ENCODE measurements at regions not wholly inside any gene's neighbourhood (a gene's known extent, or its start where the extent isn't known, plus 50 kb on each side); places are given as distances from the start of the nearest gene placed in this dataset.

DNA sequence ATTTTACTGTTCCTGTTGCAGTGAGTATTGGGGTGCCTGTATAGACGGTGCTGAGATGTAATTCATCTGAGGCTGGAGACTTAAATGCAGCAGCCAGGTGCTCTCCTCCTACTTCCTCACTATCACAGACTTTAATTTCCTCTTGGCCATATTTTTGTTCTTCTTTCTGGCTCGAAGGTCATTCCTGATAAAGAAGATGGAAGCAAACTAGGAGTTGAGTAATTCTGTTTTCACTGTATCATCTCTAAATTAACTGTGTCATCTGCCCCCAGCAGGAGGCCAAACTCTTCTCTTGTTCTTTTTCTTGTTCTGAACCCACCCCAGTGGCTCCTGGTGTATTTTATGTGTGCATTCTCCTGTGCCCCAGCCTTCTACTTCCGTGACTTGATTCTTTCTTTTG, 141.7 kb upstream of the ARHGAP5 start:
- no peak for DNase-seq
- no peak overlapping the region for H3K27ac Mint-ChIP-seq
- no peaks in the 10 kb centered on the region for H3K9me3 Mint-ChIP-seq
- no peaks in the 10 kb centered on the region for H3K36me3 Mint-ChIP-seq
- H3K4me3 Mint-ChIP-seq = no peak overlapping the region
- peaks cover 0 to 2% (median 2%) of the 10 kb centered on the region in 3 donors for H3K27me3 Mint-ChIP-seq (ENCODE audit: low read depth in 3 of 3)
- H3K4me1 Mint-ChIP-seq = no peaks in the 10 kb centered on the region

DNA sequence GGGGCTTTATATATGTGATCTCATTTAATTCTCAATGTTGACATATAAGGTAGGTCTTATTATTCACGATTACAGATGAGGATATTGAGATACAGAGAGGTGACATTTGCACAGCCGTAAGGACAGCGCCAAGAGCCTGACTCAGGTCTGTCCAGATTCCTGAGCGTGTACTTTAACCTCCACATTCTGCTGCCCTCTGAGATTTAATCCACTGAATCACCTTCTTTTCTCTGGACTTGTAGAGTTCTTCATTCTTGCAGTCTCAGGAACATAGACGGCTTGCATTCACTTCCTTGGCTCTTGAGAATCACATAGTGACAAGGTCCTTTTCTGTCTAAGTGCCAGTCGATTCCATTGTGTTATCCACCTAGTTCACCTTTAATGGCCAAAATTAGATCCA, 141.0 kb upstream of the ARHGAP5 start:
- Mint-ChIP-seq H3K4me1 (no peaks in the 10 kb centered on the region), H3K4me3 (no peak overlapping the region), H3K27me3 (ENCODE audit: low read depth in 3 of 3) (peaks cover 0 to 2% (median 2%) of the 10 kb centered on the region in 3 donors)

GRCh38 chr14:31937730-31938346, 139.3 kb upstream of the ARHGAP5 start:
- DNase-seq = no peak
- H3K4me3 Mint-ChIP-seq = no peak overlapping the region
- no peaks in the 10 kb centered on the region for H3K4me1 Mint-ChIP-seq
- H3K27ac Mint-ChIP-seq = no peak overlapping the region
- peaks cover 0 to 2% (median under 1%) of the 10 kb centered on the region in 3 donors for H3K27me3 Mint-ChIP-seq (ENCODE audit: low read depth in 3 of 3)
- H3K9me3 Mint-ChIP-seq = no peaks in the 10 kb centered on the region
- no peaks in the 10 kb centered on the region for H3K36me3 Mint-ChIP-seq

More for the DNA sequence above, 141.0 kb upstream of the ARHGAP5 start:
- H3K27ac Mint-ChIP-seq = no peak overlapping the region
- H3K9me3 Mint-ChIP-seq = no peaks in the 10 kb centered on the region
- H3K36me3 Mint-ChIP-seq = no peaks in the 10 kb centered on the region
- no peak for DNase-seq

GRCh38 chr14:31939934-31940333, 137.2 kb upstream of the ARHGAP5 start:
- DNase-seq = no peak
- Mint-ChIP-seq H3K27ac (no peak overlapping the region), H3K27me3 (ENCODE audit: low read depth in 3 of 3) (peaks cover 0 to 2% (median 0%) of the 10 kb centered on the region in 3 donors), H3K36me3 (no peaks in the 10 kb centered on the region), H3K9me3 (no peaks in the 10 kb centered on the region), H3K4me1 (peaks cover 0 to 2% of the 10 kb centered on the region in 2 donors), H3K4me3 (no peak overlapping the region)

GRCh38 chr14:31941487-31941886, 135.6 kb upstream of the ARHGAP5 start:
- Mint-ChIP-seq H3K4me1 (peaks cover 0 to 3% of the 10 kb centered on the region in 2 donors), H3K9me3 (no peaks in the 10 kb centered on the region), H3K4me3 (no peak overlapping the region), H3K27ac (no peak overlapping the region), H3K27me3 (ENCODE audit: low read depth in 3 of 3) (no peaks in the 10 kb centered on the region), H3K36me3 (no peaks in the 10 kb centered on the region)
- DNase-seq = no peak

GRCh38 chr14:31942166-31942841, 134.8 kb upstream of the ARHGAP5 start:
- Mint-ChIP-seq H3K36me3 (no peaks in the 10 kb centered on the region), H3K4me1 (peaks cover 0 to 3% of the 10 kb centered on the region in 2 donors)

DNA sequence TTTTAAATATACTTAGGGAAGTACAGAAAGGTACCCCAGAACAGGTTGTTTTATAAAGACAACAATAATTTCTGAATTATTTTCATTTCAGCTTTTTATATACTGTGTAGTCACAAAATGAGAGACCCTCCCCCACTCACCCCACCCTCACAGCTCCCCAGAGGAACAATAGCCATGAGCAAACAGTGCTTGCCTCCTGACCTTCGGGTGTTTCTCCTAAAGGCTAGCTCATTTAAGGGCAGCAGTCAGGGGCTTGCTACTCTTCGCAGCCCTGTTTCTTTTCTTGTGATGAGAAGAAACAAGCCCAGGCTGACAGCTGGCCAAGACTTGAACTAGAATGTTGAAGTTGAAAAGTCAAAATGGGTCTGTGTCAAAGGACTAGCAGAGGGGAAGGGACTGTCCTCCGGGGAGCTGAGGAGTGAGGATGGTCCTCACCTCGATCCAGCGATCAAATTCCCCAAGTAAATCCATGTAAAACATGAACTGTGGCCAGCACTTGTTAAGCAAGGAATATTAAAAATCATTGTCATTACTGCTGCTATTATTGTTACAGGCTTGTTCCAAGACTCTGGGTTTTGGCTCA, 133.8 kb upstream of the ARHGAP5 start:
- Mint-ChIP-seq H3K9me3 (no peaks in the 10 kb centered on the region), H3K36me3 (no peaks in the 10 kb centered on the region), H3K27ac (no peak overlapping the region), H3K4me1 (peaks cover 0 to 3% of the 10 kb centered on the region in 2 donors), H3K4me3 (no peak overlapping the region), H3K27me3 (ENCODE audit: low read depth in 3 of 3) (no peaks in the 10 kb centered on the region)
- no peak for DNase-seq

More at GRCh38 chr14:31942166-31942841, 134.8 kb upstream of the ARHGAP5 start:
- no peak overlapping the region for H3K27ac Mint-ChIP-seq
- H3K4me3 Mint-ChIP-seq = no peak overlapping the region
- no peaks in the 10 kb centered on the region for H3K27me3 Mint-ChIP-seq (ENCODE audit: low read depth in 3 of 3)
- no peaks in the 10 kb centered on the region for H3K9me3 Mint-ChIP-seq
- no peak for DNase-seq

DNA sequence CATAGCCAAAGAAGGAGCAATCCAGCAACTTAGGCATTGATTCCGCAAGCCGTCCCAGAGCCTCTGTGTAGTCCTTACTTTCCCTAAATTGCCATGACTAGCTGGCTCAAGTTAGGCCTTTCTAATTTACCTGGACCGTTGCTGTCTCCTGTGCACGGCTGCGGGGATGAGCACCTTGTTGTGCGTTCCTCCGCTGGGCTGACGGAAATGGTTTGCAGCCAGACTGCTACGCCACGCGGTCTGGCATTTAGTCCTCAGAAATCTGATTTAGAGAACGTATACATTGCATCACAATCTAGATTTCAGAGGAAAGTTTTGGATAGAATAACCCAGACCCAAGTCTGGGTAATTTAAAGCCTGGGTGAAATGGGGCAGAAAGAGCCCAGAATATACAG, 133.2 kb upstream of the ARHGAP5 start:
- Mint-ChIP-seq H3K4me3 (no peak overlapping the region), H3K27ac (no peak overlapping the region), H3K4me1 (peaks cover 0 to 3% of the 10 kb centered on the region in 2 donors), H3K9me3 (no peaks in the 10 kb centered on the region), H3K36me3 (no peaks in the 10 kb centered on the region), H3K27me3 (ENCODE audit: low read depth in 3 of 3) (peaks cover 0 to under 1% (median 0%) of the 10 kb centered on the region in 3 donors)
- no peak for DNase-seq

GRCh38 chr14:31944256-31945073, 132.6 kb upstream of the ARHGAP5 start:
- Mint-ChIP-seq H3K4me3 (no peak overlapping the region), H3K36me3 (no peaks in the 10 kb centered on the region), H3K4me1 (peaks cover 0 to 3% of the 10 kb centered on the region in 2 donors), H3K27me3 (ENCODE audit: low read depth in 3 of 3) (peaks cover 0 to 2% (median 0%) of the 10 kb centered on the region in 3 donors), H3K27ac (no peak overlapping the region), H3K9me3 (no peaks in the 10 kb centered on the region)
- no peak for DNase-seq

DNA sequence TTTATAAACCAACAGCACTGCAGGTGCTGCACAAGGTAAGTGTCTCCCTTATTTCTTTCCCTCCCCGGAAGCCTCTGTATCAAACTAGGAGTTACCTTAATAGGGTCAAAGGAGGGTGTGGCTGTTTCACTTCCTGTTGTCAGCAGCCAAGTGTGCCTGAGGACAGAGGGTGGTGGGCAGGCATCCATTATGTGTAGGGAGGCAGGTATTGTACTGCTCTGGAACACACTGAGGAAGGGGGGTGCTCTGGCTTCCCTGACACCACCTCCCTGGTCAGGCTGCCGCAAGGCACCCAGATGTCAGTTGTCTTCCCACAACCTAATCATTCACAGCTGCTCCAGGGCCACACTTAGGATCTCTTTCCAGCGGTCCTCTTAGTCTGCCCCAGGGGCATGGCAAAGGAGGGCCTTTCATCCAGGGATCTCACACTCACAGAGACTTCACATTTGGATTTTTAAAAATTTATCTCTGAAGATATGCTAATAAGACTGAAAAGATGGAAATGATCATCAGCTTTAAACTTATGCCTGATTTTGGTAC, 132.0 kb upstream of the ARHGAP5 start:
- Mint-ChIP-seq H3K27ac (no peak overlapping the region), H3K4me3 (no peak overlapping the region), H3K4me1 (peaks cover 0 to 3% of the 10 kb centered on the region in 2 donors), H3K27me3 (ENCODE audit: low read depth in 3 of 3) (peaks cover 0 to 2% (median 0%) of the 10 kb centered on the region in 3 donors), H3K9me3 (peaks cover 0 to 2% (median 0%) of the 10 kb centered on the region in 6 donors), H3K36me3 (no peaks in the 10 kb centered on the region)
- no peak for DNase-seq

DNA sequence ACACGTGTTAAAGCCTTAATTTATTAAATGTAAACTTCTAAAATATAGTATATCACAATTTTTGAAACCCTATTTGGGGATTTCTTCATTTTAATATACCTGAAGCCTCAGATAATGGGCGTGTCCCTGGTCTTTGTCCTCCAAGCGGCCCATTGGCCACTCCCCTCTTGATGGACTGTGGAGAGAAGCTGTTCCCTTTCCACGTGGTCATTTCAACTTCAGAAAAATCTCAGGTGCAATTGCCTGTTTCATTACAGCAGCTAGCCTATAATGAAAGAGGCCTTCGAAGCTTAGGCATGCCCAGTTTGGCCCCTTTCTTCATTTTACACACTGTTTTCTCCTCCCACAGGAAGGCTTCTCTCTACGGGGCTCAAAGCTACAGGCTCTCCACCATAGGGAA, 131.4 kb upstream of the ARHGAP5 start:
- Mint-ChIP-seq H3K9me3 (peaks cover 0 to 2% (median 0%) of the 10 kb centered on the region in 6 donors), H3K4me1 (peaks cover 0 to 3% of the 10 kb centered on the region in 2 donors), H3K27me3 (ENCODE audit: low read depth in 3 of 3) (peaks cover 0 to 2% (median 0%) of the 10 kb centered on the region in 3 donors), H3K36me3 (no peaks in the 10 kb centered on the region), H3K27ac (no peak overlapping the region), H3K4me3 (no peak overlapping the region)
- no peak for DNase-seq

DNA sequence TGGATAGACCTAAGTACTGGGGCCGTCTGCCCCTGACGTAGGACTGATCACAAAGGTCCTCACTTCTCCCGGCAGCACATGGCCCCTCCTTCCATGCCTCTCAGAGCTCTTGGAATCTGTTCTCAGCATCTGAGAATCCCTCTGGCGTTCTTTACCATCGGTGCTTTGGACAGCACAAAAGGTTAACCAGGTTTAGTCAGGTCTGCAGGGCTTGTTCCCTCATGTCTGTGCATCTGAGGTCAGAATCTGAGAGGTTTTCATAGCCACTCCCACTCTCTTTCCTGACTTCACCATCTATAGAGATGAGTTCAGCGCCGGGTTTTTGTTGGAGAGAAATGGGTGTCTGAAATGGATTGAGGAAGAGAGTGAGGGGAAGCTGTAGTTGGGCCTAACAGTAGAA, 130.0 kb upstream of the ARHGAP5 start:
- no peak for DNase-seq
- H3K27me3 Mint-ChIP-seq (ENCODE audit: low read depth in 3 of 3) = peaks cover 0 to 2% (median 0%) of the 10 kb centered on the region in 3 donors
- H3K4me1 Mint-ChIP-seq = peaks cover 0 to 3% of the 10 kb centered on the region in 2 donors
- peaks cover 0 to 2% (median 0%) of the 10 kb centered on the region in 6 donors for H3K9me3 Mint-ChIP-seq
- no peak overlapping the region for H3K4me3 Mint-ChIP-seq
- no peaks in the 10 kb centered on the region for H3K36me3 Mint-ChIP-seq
- no peak overlapping the region for H3K27ac Mint-ChIP-seq

DNA sequence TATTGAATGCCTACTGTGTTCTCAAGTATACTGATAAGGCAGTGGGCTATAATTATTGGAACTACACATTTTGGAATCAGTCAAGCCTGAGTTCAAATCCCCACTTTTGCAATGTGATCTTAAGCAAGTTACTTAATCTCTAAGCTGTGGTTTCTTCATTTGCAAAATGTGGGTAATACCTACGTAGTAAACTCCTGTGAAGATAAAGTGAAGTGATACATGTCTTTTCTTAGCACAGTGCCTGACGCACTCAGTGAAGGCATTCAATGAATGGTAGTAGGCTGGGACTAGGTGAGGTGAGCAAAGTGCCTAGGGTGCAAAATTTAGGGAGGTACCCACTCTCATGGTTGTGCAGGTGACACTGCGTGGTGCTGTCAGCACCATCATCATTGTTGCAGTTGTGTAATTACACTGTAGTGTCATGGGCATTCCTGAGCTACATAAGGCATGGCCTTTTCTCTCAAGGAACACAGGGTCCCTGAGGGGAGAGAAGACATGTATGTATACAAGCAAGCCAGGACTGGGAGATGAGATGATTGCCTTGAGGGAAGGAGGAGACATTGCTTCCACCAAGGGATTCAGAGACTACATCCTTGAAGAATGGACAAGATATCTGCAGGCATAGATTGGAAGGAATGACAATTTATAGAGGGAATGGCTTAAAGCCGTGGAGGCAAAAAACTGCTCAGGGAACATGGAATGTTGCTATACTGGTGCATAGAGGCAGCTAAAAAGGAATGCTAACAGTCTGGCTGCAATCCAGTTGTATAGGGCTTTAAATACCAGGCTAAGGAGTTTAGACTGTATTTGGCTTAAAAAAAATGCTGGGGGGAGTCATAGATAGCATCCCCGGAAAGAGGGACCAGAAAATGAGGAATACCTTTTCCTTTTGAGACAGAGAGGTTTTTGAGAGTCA, 129.2 kb upstream of the ARHGAP5 start:
- no peaks in the 10 kb centered on the region for H3K36me3 Mint-ChIP-seq
- H3K4me1 Mint-ChIP-seq = peaks cover 0 to 3% of the 10 kb centered on the region in 2 donors
- no peak overlapping the region for H3K27ac Mint-ChIP-seq
- H3K27me3 Mint-ChIP-seq (ENCODE audit: low read depth in 3 of 3) = peaks cover 0 to 5% (median 0%) of the 10 kb centered on the region in 3 donors
- peaks cover 0 to 2% (median 0%) of the 10 kb centered on the region in 6 donors for H3K9me3 Mint-ChIP-seq
- no peak for DNase-seq
- H3K4me3 Mint-ChIP-seq = no peak overlapping the region

All from immature natural killer cell (primary cell).